PC-9 (cell line): ENCODE measurements at regions not wholly inside any gene's neighbourhood (a gene's known extent, or its start where the extent isn't known, plus 50 kb on each side); places are given as distances from the start of the nearest gene placed in this dataset.

Experiments used
- BruUV-seq: library from RNA; stranded (reverse); fragments of 400-500 nt; replicated peaks from 2 replicates; lab custom pipeline; 2021; lab: Mats Ljungman, UMichigan
- CTCF ChIA-PET: fragments of 300-600 bp; sonication (Branson Sonifier 250); formaldehyde crosslinking; loops from one replicate; lab custom pipeline; 2022; ENCODE audit warnings: antibody characterized with exemption; lab: Charles Lee
- POLR2A ChIA-PET: fragments of 300-600 bp; sonication (Branson Sonifier 250); formaldehyde crosslinking; loops from one replicate; lab custom pipeline; 2022; ENCODE audit warnings: antibody characterized with exemption; ENCODE audit not compliant: unreplicated experiment; lab: Charles Lee
- DNase-seq, 2 experiments: peaks; one replicate each; pipeline versions ENCODE4 v3.0.0 to v3.0.0-alpha.2; 2015 to 2022; ENCODE audit warnings: mixed read lengths in 1 of 2
- H2AFZ ChIP-seq: fragments of 200-600 bp; sonication (generic); 2 replicates; pipeline ENCODE4 v1.8.1; 2017; ENCODE audit warnings: antibody characterized with exemption
- H3F3A ChIP-seq: fragments of 200-600 bp; sonication (generic); 2 replicates; pipeline ENCODE4 v1.8.1; 2017; ENCODE audit warnings: antibody characterized with exemption, mild to moderate bottlenecking, low read depth; ENCODE audit not compliant: insufficient read depth
- H3K27ac ChIP-seq: fragments of 200-600 bp; sonication (generic); 2 replicates; pipeline ENCODE4 v1.6.1; 2016; ENCODE audit warnings: mixed run types
- H3K27me3 ChIP-seq: fragments of 200-600 bp; sonication (generic); 2 replicates; pipeline ENCODE4 v1.6.1; 2016; ENCODE audit warnings: low read depth, mixed run types; ENCODE audit not compliant: insufficient read depth
- H3K36me3 ChIP-seq: fragments of 200-600 bp; sonication (generic); 2 replicates; pipeline ENCODE4 v1.6.1; 2016; ENCODE audit warnings: low read depth, mixed run types
- H3K4me1 ChIP-seq: fragments of 200-600 bp; sonication (generic); replicated peaks from 2 replicates; pipeline ENCODE4 v1.6.1; 2016; ENCODE audit warnings: mixed run types; ENCODE audit not compliant: insufficient read depth
- H3K4me2 ChIP-seq: fragments of 200-600 bp; sonication (generic); 2 replicates; pipeline ENCODE4 v1.6.1; 2017; ENCODE audit warnings: mixed run types
- H3K4me3 ChIP-seq: fragments of 200-600 bp; sonication (generic); 2 replicates; pipeline ENCODE4 v1.6.1; 2016; ENCODE audit warnings: mixed run types
- H3K79me2 ChIP-seq: fragments of 200-600 bp; sonication (generic); 2 replicates; pipeline ENCODE4 v1.6.1; 2017; ENCODE audit warnings: low read depth, mixed run types
- H3K9me2 ChIP-seq: fragments of 200-600 bp; sonication (generic); 2 replicates; pipeline ENCODE4 v1.8.1; 2017; ENCODE audit warnings: mild to moderate bottlenecking; ENCODE audit not compliant: insufficient read depth
- H3K9me3 ChIP-seq: fragments of 200-600 bp; sonication (generic); 2 replicates; pipeline ENCODE4 v1.8.1; 2016; ENCODE audit warnings: low read depth; ENCODE audit not compliant: insufficient read depth
- H4K20me1 ChIP-seq: fragments of 200-600 bp; sonication (generic); 2 replicates; pipeline ENCODE4 v1.8.1; 2017; ENCODE audit not compliant: insufficient read depth
- EZH2 ChIP-seq: fragments of 200-600 bp; sonication (generic); IDR thresholded peaks from 2 replicates; pipeline ENCODE4 v1.8.0; 2017; ENCODE audit warnings: antibody characterized with exemption, low read depth
- intact Hi-C: fragments of 100-400 bp; cut with micrococcal nuclease; formaldehyde crosslinking; loops from one replicate; pipeline ENCODE4 v1.10.0; 2022; ENCODE audit not compliant: unreplicated experiment
- TF ChIP-seq, protein P1 (sequence below): fragments of 200-600 bp; sonication (generic); conservative IDR thresholded peaks from 2 replicates; pipeline ENCODE4 v1.6.1; 2017; ENCODE audit warnings: mixed run types, antibody characterized with exemption, mild to moderate bottlenecking, moderate library complexity

DNA sequence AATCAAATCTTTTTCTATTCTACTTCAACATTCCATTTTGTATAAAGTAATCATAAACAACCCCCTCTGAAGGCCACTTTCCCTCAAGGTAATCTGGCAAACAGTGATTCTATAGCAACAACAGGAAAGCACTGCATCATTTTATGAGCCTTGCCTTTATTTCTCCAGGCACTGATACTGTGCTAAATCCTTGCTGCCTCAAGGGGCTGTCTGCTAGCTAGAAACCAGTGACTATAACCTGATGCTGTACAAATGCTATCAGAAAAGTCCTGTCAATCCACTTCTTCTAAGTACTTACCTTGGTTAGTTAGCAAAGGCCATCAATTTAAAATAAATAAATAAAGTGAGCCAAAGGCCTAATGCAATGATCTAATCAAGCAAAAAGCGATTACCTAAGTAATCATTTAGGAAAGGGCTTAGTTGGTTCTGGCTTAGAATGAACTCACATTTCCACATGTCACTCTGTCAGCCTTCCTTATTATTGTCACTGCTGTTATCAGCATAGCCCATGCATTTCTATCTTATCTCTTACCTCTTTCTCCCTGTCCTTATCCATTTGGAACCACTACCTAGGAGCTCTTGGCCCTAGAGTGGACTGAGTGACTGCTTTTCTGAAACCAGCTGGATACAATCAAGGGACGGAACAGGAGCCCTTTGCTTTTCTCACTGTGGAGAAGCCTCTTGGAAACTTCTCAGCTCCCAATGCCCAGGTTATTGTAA is 246.1 kb upstream of the MEF2C start:
- CTCF ChIA-PET = no interaction called here
- H3K4me2 ChIP-seq = no peak overlapping the region
- H4K20me1 ChIP-seq = no peaks in the 10 kb centered on the region
- no peaks in the 10 kb centered on the region for H3K9me3 ChIP-seq
- no peak overlapping the region for H2AFZ ChIP-seq
- H3K9me2 ChIP-seq = no peaks in the 10 kb centered on the region
- TF ChIP-seq, protein P1, sequence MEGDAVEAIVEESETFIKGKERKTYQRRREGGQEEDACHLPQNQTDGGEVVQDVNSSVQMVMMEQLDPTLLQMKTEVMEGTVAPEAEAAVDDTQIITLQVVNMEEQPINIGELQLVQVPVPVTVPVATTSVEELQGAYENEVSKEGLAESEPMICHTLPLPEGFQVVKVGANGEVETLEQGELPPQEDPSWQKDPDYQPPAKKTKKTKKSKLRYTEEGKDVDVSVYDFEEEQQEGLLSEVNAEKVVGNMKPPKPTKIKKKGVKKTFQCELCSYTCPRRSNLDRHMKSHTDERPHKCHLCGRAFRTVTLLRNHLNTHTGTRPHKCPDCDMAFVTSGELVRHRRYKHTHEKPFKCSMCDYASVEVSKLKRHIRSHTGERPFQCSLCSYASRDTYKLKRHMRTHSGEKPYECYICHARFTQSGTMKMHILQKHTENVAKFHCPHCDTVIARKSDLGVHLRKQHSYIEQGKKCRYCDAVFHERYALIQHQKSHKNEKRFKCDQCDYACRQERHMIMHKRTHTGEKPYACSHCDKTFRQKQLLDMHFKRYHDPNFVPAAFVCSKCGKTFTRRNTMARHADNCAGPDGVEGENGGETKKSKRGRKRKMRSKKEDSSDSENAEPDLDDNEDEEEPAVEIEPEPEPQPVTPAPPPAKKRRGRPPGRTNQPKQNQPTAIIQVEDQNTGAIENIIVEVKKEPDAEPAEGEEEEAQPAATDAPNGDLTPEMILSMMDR = no peak
- TF ChIP-seq EZH2 = no peak
- H3K4me1 ChIP-seq = no peaks in the 10 kb centered on the region
- POLR2A ChIA-PET = no interaction called here
- H3K79me2 ChIP-seq = no peaks in the 10 kb centered on the region
- BruUV-seq = no TSS peak
- H3K4me3 ChIP-seq = no peak overlapping the region
- intact Hi-C loops = no loop called here
- no peak for DNase-seq
- H3F3A ChIP-seq = no peaks in the 10 kb centered on the region
- H3K36me3 ChIP-seq = no peaks in the 10 kb centered on the region
- no peaks in the 10 kb centered on the region for H3K27me3 ChIP-seq
- H3K27ac ChIP-seq = no peak overlapping the region

DNA sequence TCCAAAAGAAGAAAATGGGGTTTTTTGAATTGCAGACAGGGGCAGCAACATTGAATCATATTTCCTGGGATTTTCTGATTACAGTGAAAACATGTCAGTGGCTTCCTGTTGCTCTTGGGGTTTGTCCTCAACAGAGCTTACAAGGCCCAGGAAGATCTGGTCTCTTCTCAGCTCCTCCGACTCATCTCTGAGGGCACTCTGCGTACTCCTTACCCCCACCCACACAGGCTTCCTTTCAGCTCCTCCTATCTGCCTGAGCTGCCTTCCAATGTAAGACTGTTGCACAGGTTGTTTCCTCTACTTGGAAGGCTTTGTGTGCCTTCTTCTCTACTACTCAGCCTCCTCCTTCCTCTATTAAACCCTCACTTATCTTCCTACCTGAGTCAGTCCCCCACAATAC is 245.1 kb upstream of the MEF2C start:
- DNase-seq = no peak
- H3K9me2 ChIP-seq = no peaks in the 10 kb centered on the region
- H3K27ac ChIP-seq = no peak overlapping the region
- H4K20me1 ChIP-seq = no peaks in the 10 kb centered on the region
- BruUV-seq = no TSS peak
- no peaks in the 10 kb centered on the region for H3K27me3 ChIP-seq
- H2AFZ ChIP-seq = no peak overlapping the region
- TF ChIP-seq, protein P1 = no peak
- no peak for TF ChIP-seq EZH2
- no peak overlapping the region for H3K4me2 ChIP-seq
- H3F3A ChIP-seq = no peaks in the 10 kb centered on the region
- intact Hi-C loops = no loop called here
- H3K9me3 ChIP-seq = no peaks in the 10 kb centered on the region
- no peaks in the 10 kb centered on the region for H3K79me2 ChIP-seq
- H3K4me3 ChIP-seq = no peak overlapping the region
- CTCF ChIA-PET = no interaction called here
- POLR2A ChIA-PET = no interaction called here
- no peaks in the 10 kb centered on the region for H3K36me3 ChIP-seq
- H3K4me1 ChIP-seq = no peaks in the 10 kb centered on the region

DNA sequence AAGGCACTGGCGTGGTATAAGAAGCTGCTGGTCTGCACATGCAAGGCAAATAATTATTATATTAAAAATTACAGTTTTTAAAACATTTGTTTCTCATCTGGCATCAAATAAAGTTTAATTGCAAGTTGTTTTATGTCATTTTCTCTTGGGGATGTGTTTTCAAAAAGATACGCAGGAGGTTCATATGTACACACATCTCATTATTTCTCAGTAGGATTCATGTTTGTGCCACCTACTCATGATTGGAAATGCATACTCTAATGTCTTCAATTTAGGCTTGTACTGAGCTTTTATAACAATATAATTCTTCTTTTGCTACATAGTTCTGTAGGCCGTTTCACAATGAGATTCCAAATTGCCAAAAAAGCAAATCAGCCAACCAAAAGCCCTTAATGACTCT is 244.2 kb upstream of the MEF2C start:
- H3K4me1 ChIP-seq = no peaks in the 10 kb centered on the region
- no peak overlapping the region for H3K4me3 ChIP-seq
- ChIA-PET POLR2A (no interaction called here), CTCF (no interaction called here)
- no TSS peak for BruUV-seq
- no peaks in the 10 kb centered on the region for H3K27me3 ChIP-seq
- TF ChIP-seq EZH2 = no peak
- TF ChIP-seq, protein P1 = no peak
- H3K79me2 ChIP-seq = no peaks in the 10 kb centered on the region
- H2AFZ ChIP-seq = no peak overlapping the region
- H4K20me1 ChIP-seq = no peaks in the 10 kb centered on the region
- H3K4me2 ChIP-seq = no peak overlapping the region
- H3F3A ChIP-seq = no peaks in the 10 kb centered on the region
- intact Hi-C loops = no loop called here
- DNase-seq = no peak
- H3K36me3 ChIP-seq = no peaks in the 10 kb centered on the region
- no peaks in the 10 kb centered on the region for H3K9me3 ChIP-seq
- H3K9me2 ChIP-seq = no peaks in the 10 kb centered on the region
- H3K27ac ChIP-seq = no peak overlapping the region
